HCT116 (cell line): ENCODE measurements at regions not wholly inside any gene's neighbourhood (a gene's known extent, or its start where the extent isn't known, plus 50 kb on each side); places are given as distances from the start of the nearest gene placed in this dataset.

Source experiments
- ATAC-seq: fragments of 200-7000 bp; cut with Tn5 transposase; 2 replicates; pipeline ENCODE4 v1.9.1; 2020; ENCODE audit warnings: mild to moderate bottlenecking, moderate library complexity
- BruUV-seq: library from RNA; stranded (reverse); fragments of 400-500 nt; replicated peaks from 2 replicates; lab custom pipeline; 2021; lab: Mats Ljungman, UMichigan
- CTCF ChIA-PET: fragments of 300-600 bp; sonication (Branson Sonifier 250); formaldehyde crosslinking; loops from one replicate; lab custom pipeline; 2021; ENCODE audit warnings: antibody characterized with exemption; lab: Charles Lee
- POLR2A ChIA-PET: fragments of 300-600, 350-600 bp; sonication (Branson Sonifier 250); formaldehyde crosslinking; loops from one replicate; lab custom pipeline; 2021; ENCODE audit warnings: antibody characterized with exemption; lab: Charles Lee
- RAD21 ChIA-PET, 2 experiments: fragments of 300-600 bp; sonication (Branson Sonifier 250); formaldehyde crosslinking; loops; one replicate each; lab custom pipeline; 2023; ENCODE audit warnings: low total read pairs in 2 of 2; ENCODE audit not compliant: uncharacterized antibody in 2 of 2, unreplicated experiment in 2 of 2, low non-redundant PET in 1 of 2; lab: Charles Lee
- DNase-seq: peaks from one replicate; pipeline ENCODE4 v3.0.0-alpha.2; 2010; ENCODE audit warnings: low read depth, low spot score
- H2AFZ ChIP-seq: fragments of 200-600 bp; shearing (Covaris generic), sonication (generic); 2 replicates; pipeline ENCODE4 v1.6.1; 2017; ENCODE audit warnings: low read depth, mixed run types, mixed read lengths, antibody characterized with exemption, low read length; ENCODE audit not compliant: poor library complexity, severe bottlenecking
- H3K27ac ChIP-seq: 2 replicates; pipeline ENCODE4 v1.5.1; 2012; ENCODE audit warnings: low read depth, low read length
- H3K27me3 ChIP-seq: fragments of 200-600 bp; sonication (generic); 2 replicates; pipeline ENCODE4 v1.6.1; 2016; ENCODE audit warnings: mixed run types, low read length, mixed read lengths; ENCODE audit not compliant: insufficient read depth
- H3K36me3 ChIP-seq, 2 experiments: fragments of 200-500 bp in 1 of 2; fragments of 200-600 bp in 1 of 2; sonication (Bioruptor generic) in 1 of 2; sonication (generic) in 1 of 2; 2 replicates each; pipeline versions ENCODE4 v1.5.1 to v1.6.1; 2014 to 2016; ENCODE audit warnings: low read length in 2 of 2, inconsistent platforms in 1 of 2, mixed read lengths in 1 of 2, mixed run types in 1 of 2; ENCODE audit not compliant: insufficient read depth in 2 of 2, control insufficient read depth in 1 of 2
- H3K4me1 ChIP-seq, 2 experiments: fragments of 200-600 bp in 1 of 2; sonication (generic) in 1 of 2; 2 replicates each; pipeline versions ENCODE4 v1.5.1 to v1.6.1; 2012 to 2017; ENCODE audit warnings: low read length in 2 of 2, inconsistent platforms in 1 of 2, mild to moderate bottlenecking in 1 of 2, mixed read lengths in 1 of 2, mixed run types in 1 of 2, moderate library complexity in 1 of 2; ENCODE audit not compliant: insufficient read depth in 2 of 2, control insufficient read depth in 1 of 2
- H3K4me2 ChIP-seq: fragments of 200-600 bp; sonication (generic); 2 replicates; pipeline ENCODE4 v1.6.1; 2017; ENCODE audit warnings: mixed run types, low read length, mixed read lengths
- H3K4me3 ChIP-seq, 2 experiments: fragments of 200-600 bp in 1 of 2; sonication (generic) in 1 of 2; replicated peaks in 1 of 2; 2 replicates each; pipeline ENCODE4 v1.5.1; 2011 to 2016; ENCODE audit warnings: low read length in 2 of 2, control low read depth in 1 of 2, low read depth in 1 of 2, mild to moderate bottlenecking in 1 of 2, mixed read lengths in 1 of 2, mixed run types in 1 of 2
- H3K79me2 ChIP-seq: fragments of 200-600 bp; sonication (generic); 2 replicates; pipeline ENCODE4 v1.6.1; 2017; ENCODE audit warnings: mild to moderate bottlenecking, mixed run types, low read length, moderate library complexity, mixed read lengths; ENCODE audit not compliant: insufficient read depth
- H3K9ac ChIP-seq: fragments of 200-600 bp; sonication (generic); 2 replicates; pipeline ENCODE4 v1.6.1; 2016; ENCODE audit warnings: low read length, mixed read lengths
- H3K9me2 ChIP-seq: fragments of 200-600 bp; sonication (generic), shearing (Covaris generic); 2 replicates; pipeline ENCODE4 v1.6.1; 2017; ENCODE audit warnings: mixed run types, mild to moderate bottlenecking, moderate library complexity; ENCODE audit not compliant: insufficient read depth
- H3K9me3 ChIP-seq, 2 experiments: fragments of 200-500 bp in 1 of 2; fragments of 200-600 bp in 1 of 2; sonication (Bioruptor generic) in 1 of 2; sonication (generic) in 1 of 2; 2 replicates each; pipeline ENCODE4 v1.6.1; 2014 to 2017; ENCODE audit warnings: low read length in 2 of 2, mixed read lengths in 2 of 2, inconsistent platforms in 1 of 2, low read depth in 1 of 2, mild to moderate bottlenecking in 1 of 2, mixed run types in 1 of 2, moderate library complexity in 1 of 2; ENCODE audit not compliant: control insufficient read depth in 1 of 2, insufficient read depth in 1 of 2
- H4K20me1 ChIP-seq: fragments of 200-600 bp; sonication (generic), shearing (Covaris generic); 2 replicates; pipeline ENCODE4 v1.6.1; 2017; ENCODE audit warnings: mixed run types, mild to moderate bottlenecking, moderate library complexity; ENCODE audit not compliant: insufficient read depth
- CBX3 ChIP-seq: IDR thresholded peaks from 2 replicates; pipeline ENCODE4 v1.6.1; 2012; ENCODE audit warnings: low read depth
- CEBPB ChIP-seq: IDR thresholded peaks from 2 replicates; pipeline ENCODE4 v1.6.1; 2012; ENCODE audit warnings: low read depth
- EGR1 ChIP-seq: IDR thresholded peaks from 2 replicates; pipeline ENCODE4 v1.6.1; 2012; ENCODE audit warnings: low read depth
- ELF1 ChIP-seq: IDR thresholded peaks from 2 replicates; pipeline ENCODE4 v1.6.1; 2012; ENCODE audit warnings: low read depth, borderline replicate concordance
- EZH2phosphoT487 ChIP-seq: fragments of 200-600 bp; IDR thresholded peaks from 2 replicates; pipeline ENCODE4 v1.6.1; 2018; ENCODE audit warnings: antibody characterized with exemption, borderline replicate concordance
- POLR2AphosphoS5 ChIP-seq: IDR thresholded peaks from 2 replicates; pipeline ENCODE4 v1.6.1; 2011; ENCODE audit warnings: mild to moderate bottlenecking, low read depth, low read length, moderate library complexity
- RAD21 ChIP-seq: IDR thresholded peaks from 2 replicates; pipeline ENCODE4 v1.6.1; 2012; ENCODE audit warnings: low read depth, mild to moderate bottlenecking
- SP1 ChIP-seq: IDR thresholded peaks from 2 replicates; pipeline ENCODE4 v1.6.1; 2012; ENCODE audit warnings: low read depth
- SRF ChIP-seq: IDR thresholded peaks from 2 replicates; pipeline ENCODE4 v1.6.1; 2012; ENCODE audit warnings: low read depth
- TCF7L2 ChIP-seq: IDR thresholded peaks from 2 replicates; pipeline ENCODE4 v1.7.0; 2011; ENCODE audit warnings: borderline replicate concordance, inconsistent platforms; ENCODE audit not compliant: insufficient read depth, insufficient read length; ENCODE audit errors: extremely low read depth
- YY1 ChIP-seq: IDR thresholded peaks from 2 replicates; pipeline ENCODE4 v1.6.1; 2011; ENCODE audit warnings: low read length, low read depth, moderate library complexity, mild to moderate bottlenecking; ENCODE audit not compliant: insufficient replicate concordance; ENCODE audit errors: extremely low read depth
- ZFX ChIP-seq: fragments of 450-650 bp; IDR thresholded peaks from 2 replicates; pipeline ENCODE4 v1.6.1; 2017
- ZNF274 ChIP-seq: fragments of 200-500 bp; sonication (Bioruptor generic); IDR thresholded peaks from 2 replicates; pipeline ENCODE4 v1.6.1; 2014; ENCODE audit warnings: mild to moderate bottlenecking, low read depth, low read length, inconsistent platforms
- intact Hi-C: fragments of 100-400 bp; cut with micrococcal nuclease; formaldehyde crosslinking; loops from 2 replicates; pipeline ENCODE4 v1.10.0; 2022
- TF ChIP-seq, protein P1 (sequence below): IDR thresholded peaks from 2 replicates; pipeline ENCODE4 v1.6.1; 2012
- TF ChIP-seq, protein P2 (sequence below), 3 experiments: fragments of 200-600 bp in 1 of 3; sonication (generic) in 1 of 3; IDR thresholded peaks in 2 of 3; conservative IDR thresholded peaks in 1 of 3; 2 replicates each; pipeline ENCODE4 v1.5.1; 2012 to 2017; ENCODE audit warnings: low read depth in 2 of 3, low read length in 2 of 3, antibody characterized with exemption in 1 of 3, borderline replicate concordance in 1 of 3, control low read depth in 1 of 3, mild to moderate bottlenecking in 1 of 3, mixed read lengths in 1 of 3, mixed run types in 1 of 3, moderate library complexity in 1 of 3; ENCODE audit not compliant: insufficient read depth in 1 of 3

DNA sequence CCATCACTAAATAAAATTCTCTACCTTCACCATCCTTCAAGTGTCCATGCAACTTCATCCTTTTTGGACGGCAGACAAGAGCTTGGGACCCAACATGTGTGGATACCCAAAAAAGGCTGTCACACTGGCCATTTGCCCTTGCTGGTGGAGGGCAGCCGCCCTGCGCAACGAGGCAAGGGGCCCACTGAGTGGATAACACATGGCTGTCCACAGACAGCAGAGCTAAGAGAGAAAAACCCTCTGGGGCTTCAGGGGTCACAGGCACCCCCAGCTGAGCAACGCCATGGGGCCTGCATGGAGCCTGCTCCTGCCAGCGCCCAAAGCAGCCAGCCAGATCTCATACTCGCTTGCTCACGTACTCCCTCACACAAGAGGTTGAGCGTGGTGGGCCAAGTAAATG is 205.9 kb upstream of the NREP start:
- ChIA-PET POLR2A (no interaction called here), RAD21 (no interaction called here), CTCF (no interaction called here)
- Histone ChIP-seq H3K4me2 (no peak overlapping the region), H3K9me3 (no peaks in the 10 kb centered on the region), H2AFZ (no peak overlapping the region), H3K79me2 (no peaks in the 10 kb centered on the region), H3K9ac (no peak overlapping the region), H3K36me3 (no peaks in the 10 kb centered on the region), H3K27me3 (no peaks in the 10 kb centered on the region), H4K20me1 (no peaks in the 10 kb centered on the region; the same call in 1 of the 2 replicates), H3K9me2 (no peaks in the 10 kb centered on the region), H3K4me3 (no peak overlapping the region), H3K4me1 (no peaks in the 10 kb centered on the region), H3K27ac (no peak overlapping the region)
- intact Hi-C loops = no loop called here
- ATAC-seq (no peak), DNase-seq (no peak)
- TF ChIP-seq EZH2phosphoT487 = no peak
- no peak for TF ChIP-seq CEBPB
- no peak for TF ChIP-seq ZFX
- no peak for TF ChIP-seq POLR2AphosphoS5
- no peak for TF ChIP-seq CBX3
- no peak for TF ChIP-seq SP1
- TF ChIP-seq YY1 = no peak
- TF ChIP-seq, protein P1, sequence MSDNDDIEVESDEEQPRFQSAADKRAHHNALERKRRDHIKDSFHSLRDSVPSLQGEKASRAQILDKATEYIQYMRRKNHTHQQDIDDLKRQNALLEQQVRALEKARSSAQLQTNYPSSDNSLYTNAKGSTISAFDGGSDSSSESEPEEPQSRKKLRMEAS = no peak
- TF ChIP-seq SRF = no peak
- TF ChIP-seq TCF7L2 = no peak
- TF ChIP-seq, protein P2, sequence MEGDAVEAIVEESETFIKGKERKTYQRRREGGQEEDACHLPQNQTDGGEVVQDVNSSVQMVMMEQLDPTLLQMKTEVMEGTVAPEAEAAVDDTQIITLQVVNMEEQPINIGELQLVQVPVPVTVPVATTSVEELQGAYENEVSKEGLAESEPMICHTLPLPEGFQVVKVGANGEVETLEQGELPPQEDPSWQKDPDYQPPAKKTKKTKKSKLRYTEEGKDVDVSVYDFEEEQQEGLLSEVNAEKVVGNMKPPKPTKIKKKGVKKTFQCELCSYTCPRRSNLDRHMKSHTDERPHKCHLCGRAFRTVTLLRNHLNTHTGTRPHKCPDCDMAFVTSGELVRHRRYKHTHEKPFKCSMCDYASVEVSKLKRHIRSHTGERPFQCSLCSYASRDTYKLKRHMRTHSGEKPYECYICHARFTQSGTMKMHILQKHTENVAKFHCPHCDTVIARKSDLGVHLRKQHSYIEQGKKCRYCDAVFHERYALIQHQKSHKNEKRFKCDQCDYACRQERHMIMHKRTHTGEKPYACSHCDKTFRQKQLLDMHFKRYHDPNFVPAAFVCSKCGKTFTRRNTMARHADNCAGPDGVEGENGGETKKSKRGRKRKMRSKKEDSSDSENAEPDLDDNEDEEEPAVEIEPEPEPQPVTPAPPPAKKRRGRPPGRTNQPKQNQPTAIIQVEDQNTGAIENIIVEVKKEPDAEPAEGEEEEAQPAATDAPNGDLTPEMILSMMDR (IDR thresholded peaks at IDR 0.05 in 2 of 3, conservative IDR thresholded peaks at IDR 0.05 in 1 of 3; ENCODE audit: borderline replicate concordance in 1 of 3, insufficient read depth in 1 of 3, low read depth in 2 of 3, low read length in 2 of 3) = no peak
- no peak for TF ChIP-seq RAD21
- no peak for TF ChIP-seq ELF1
- TF ChIP-seq EGR1 = no peak
- TF ChIP-seq ZNF274 = no peak
- BruUV-seq = no TSS peak
